ENCODE measurements at regions not wholly inside any gene's neighbourhood (a gene's known extent, or its start where the extent isn't known, plus 50 kb on each side); places are given as distances from the start of the nearest gene placed in this dataset.

DNA sequence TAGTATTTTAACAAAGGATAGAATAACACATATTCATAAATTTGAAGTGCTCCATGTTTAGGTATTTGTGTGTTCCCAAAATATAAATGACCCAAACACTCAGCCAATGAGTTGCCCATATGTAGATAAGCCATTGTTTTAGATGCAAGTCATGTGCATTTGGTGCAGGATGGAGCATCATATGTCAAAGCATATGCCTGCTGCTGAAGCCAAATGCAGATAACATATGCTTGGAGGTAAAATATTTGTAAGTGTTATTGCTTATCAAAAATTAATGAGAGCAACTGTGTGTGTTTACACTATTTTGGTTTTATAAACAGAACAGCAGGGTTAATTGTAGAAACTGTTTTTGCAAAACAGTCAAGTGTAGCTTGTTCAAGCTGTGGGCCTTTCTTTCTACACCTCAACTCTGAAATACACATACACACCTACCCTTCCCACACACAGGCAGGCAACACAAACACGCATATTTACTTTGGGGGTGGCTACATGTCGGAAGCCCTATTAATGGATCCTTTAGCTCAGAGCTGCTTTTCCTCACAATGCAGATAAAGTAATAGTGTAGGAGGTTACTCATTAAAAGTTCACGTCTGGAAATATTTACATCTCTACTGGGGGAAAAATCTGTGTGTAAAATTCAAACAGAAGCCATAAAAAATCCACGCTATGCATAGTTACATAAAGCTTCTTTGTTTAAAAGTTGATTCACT is 521.4 kb downstream of the ZNF385D start:
- TF ChIP-seq, protein P1, sequence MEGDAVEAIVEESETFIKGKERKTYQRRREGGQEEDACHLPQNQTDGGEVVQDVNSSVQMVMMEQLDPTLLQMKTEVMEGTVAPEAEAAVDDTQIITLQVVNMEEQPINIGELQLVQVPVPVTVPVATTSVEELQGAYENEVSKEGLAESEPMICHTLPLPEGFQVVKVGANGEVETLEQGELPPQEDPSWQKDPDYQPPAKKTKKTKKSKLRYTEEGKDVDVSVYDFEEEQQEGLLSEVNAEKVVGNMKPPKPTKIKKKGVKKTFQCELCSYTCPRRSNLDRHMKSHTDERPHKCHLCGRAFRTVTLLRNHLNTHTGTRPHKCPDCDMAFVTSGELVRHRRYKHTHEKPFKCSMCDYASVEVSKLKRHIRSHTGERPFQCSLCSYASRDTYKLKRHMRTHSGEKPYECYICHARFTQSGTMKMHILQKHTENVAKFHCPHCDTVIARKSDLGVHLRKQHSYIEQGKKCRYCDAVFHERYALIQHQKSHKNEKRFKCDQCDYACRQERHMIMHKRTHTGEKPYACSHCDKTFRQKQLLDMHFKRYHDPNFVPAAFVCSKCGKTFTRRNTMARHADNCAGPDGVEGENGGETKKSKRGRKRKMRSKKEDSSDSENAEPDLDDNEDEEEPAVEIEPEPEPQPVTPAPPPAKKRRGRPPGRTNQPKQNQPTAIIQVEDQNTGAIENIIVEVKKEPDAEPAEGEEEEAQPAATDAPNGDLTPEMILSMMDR (IDR thresholded peaks at IDR 0.05): no peak
- no peak for TF ChIP-seq POLR2AphosphoS5 (IDR thresholded peaks at IDR 0.05; ENCODE audit: insufficient read depth in 1 of 2, low read depth in 1 of 2)

Data from vagina (tissue), 2 donors.